ENCODE measurements at regions not wholly inside any gene's neighbourhood (a gene's known extent, or its start where the extent isn't known, plus 50 kb on each side); places are given as distances from the start of the nearest gene placed in this dataset.

DNA sequence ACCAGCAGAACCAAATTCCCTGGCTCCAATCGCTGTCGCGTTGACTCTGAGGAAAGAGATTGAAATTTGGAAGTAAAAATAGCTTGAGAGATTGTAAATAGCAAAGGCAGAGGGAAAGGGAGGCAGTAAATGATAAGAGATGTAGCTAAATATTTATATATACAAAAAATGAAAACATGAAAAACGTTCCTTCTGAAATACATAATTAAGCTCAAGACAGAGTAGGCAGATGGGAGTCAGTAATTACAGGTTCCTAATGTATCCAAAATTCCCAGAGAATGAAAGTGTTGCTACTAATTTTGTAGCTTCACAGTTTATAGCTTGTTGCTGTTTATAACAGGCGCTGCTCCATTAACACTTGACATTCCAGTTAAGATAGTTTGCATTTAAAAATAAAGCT, 648.7 kb downstream of the KCNA4 start:
- Mint-ChIP-seq H3K36me3 (ENCODE audit: low read depth, unreplicated experiment) (no peaks in the 10 kb centered on the region), H3K4me3 (ENCODE audit: unreplicated experiment) (no peak overlapping the region), H3K9me3 (ENCODE audit: unreplicated experiment) (no peaks in the 10 kb centered on the region), H3K27me3 (ENCODE audit: unreplicated experiment) (no peaks in the 10 kb centered on the region), H3K27ac (ENCODE audit: unreplicated experiment) (no peak overlapping the region), H3K4me1 (ENCODE audit: unreplicated experiment) (no peaks in the 10 kb centered on the region)
- TF ChIP-seq, protein P1, sequence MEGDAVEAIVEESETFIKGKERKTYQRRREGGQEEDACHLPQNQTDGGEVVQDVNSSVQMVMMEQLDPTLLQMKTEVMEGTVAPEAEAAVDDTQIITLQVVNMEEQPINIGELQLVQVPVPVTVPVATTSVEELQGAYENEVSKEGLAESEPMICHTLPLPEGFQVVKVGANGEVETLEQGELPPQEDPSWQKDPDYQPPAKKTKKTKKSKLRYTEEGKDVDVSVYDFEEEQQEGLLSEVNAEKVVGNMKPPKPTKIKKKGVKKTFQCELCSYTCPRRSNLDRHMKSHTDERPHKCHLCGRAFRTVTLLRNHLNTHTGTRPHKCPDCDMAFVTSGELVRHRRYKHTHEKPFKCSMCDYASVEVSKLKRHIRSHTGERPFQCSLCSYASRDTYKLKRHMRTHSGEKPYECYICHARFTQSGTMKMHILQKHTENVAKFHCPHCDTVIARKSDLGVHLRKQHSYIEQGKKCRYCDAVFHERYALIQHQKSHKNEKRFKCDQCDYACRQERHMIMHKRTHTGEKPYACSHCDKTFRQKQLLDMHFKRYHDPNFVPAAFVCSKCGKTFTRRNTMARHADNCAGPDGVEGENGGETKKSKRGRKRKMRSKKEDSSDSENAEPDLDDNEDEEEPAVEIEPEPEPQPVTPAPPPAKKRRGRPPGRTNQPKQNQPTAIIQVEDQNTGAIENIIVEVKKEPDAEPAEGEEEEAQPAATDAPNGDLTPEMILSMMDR (IDR thresholded peaks at IDR 0.05; ENCODE audit: unreplicated experiment), result no peak
- no peak for DNase-seq (ENCODE audit: low spot score)

GRCh38 chr11:29364006-29364405, 652.8 kb downstream of the KCNA4 start:
- H3K36me3 Mint-ChIP-seq (ENCODE audit: low read depth, unreplicated experiment), result no peaks in the 10 kb centered on the region
- no peaks in the 10 kb centered on the region for H3K9me3 Mint-ChIP-seq (ENCODE audit: unreplicated experiment)
- H3K27me3 Mint-ChIP-seq (ENCODE audit: unreplicated experiment), result no peaks in the 10 kb centered on the region

DNA sequence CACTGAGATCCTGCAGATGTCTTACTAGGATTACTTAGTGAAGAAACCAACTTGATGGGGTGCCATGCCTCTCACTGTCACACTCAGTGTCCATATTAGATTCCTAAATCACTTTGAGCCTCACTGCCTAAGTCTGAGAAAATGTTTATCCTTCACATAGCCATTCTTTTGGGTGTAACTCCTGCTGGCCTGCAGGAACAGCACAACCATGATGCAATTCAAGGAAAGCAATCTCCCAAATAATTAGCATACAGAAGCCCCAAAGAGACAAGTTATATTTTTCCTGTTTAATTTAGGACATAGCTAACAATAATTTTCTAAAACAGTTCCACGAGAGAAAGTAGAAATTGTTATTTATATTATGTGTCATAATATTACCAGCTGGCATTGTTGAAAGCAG, 655.5 kb downstream of the KCNA4 start:
- no peaks in the 10 kb centered on the region for H3K27me3 Mint-ChIP-seq (ENCODE audit: unreplicated experiment)
- TF ChIP-seq, protein P1 (IDR thresholded peaks at IDR 0.05; ENCODE audit: unreplicated experiment), result no peak
- no peaks in the 10 kb centered on the region for H3K36me3 Mint-ChIP-seq (ENCODE audit: low read depth, unreplicated experiment)
- H3K9me3 Mint-ChIP-seq (ENCODE audit: unreplicated experiment), result no peaks in the 10 kb centered on the region
- H3K4me3 Mint-ChIP-seq (ENCODE audit: unreplicated experiment), result no peak overlapping the region
- H3K27ac Mint-ChIP-seq (ENCODE audit: unreplicated experiment), result no peak overlapping the region
- H3K4me1 Mint-ChIP-seq (ENCODE audit: unreplicated experiment), result no peaks in the 10 kb centered on the region
- no peak for DNase-seq (ENCODE audit: low spot score)

More at GRCh38 chr11:29364006-29364405, 652.8 kb downstream of the KCNA4 start:
- Mint-ChIP-seq H3K4me1 (ENCODE audit: unreplicated experiment) (no peaks in the 10 kb centered on the region), H3K27ac (ENCODE audit: unreplicated experiment) (no peak overlapping the region), H3K4me3 (ENCODE audit: unreplicated experiment) (no peak overlapping the region)
- no peak for DNase-seq (ENCODE audit: low spot score)
- TF ChIP-seq, protein P1 (IDR thresholded peaks at IDR 0.05; ENCODE audit: unreplicated experiment), result no peak

GRCh38 chr11:29353833-29354232, 663.0 kb downstream of the KCNA4 start:
- Mint-ChIP-seq H3K27me3 (ENCODE audit: unreplicated experiment) (peaks cover 1% of the 10 kb centered on the region), H3K9me3 (ENCODE audit: unreplicated experiment) (no peaks in the 10 kb centered on the region), H3K4me3 (ENCODE audit: unreplicated experiment) (no peak overlapping the region), H3K27ac (ENCODE audit: unreplicated experiment) (no peak overlapping the region), H3K36me3 (ENCODE audit: low read depth, unreplicated experiment) (no peaks in the 10 kb centered on the region), H3K4me1 (ENCODE audit: unreplicated experiment) (no peaks in the 10 kb centered on the region)
- DNase-seq (ENCODE audit: low spot score), result no peak
- TF ChIP-seq, protein P1 (IDR thresholded peaks at IDR 0.05; ENCODE audit: unreplicated experiment), result no peak

DNA sequence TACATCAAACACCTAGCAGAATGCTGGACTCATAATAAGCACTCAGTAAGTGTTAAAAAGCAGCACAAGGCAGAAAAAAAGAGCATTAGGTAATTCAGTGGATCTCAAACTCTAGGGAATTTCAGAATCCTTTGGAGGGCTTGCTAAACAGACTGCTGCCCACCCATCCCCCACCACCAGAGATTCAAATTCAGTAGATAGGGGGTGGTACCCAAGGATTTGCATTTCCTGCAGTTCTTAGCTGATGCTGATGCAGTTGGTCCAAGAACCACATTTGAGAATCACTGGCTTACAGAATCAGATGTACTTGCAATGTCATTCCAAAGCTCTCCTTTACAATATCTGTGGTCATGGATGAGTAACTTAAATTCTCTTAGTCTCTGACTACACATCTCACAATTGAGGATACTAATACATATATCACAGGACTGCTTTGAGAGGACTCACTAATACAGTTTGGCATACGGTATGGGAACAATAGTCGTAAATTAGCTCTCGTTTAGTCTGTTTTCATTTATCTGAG, 664.5 kb downstream of the KCNA4 start:
- no peak for DNase-seq (ENCODE audit: low spot score)
- no peaks in the 10 kb centered on the region for H3K4me1 Mint-ChIP-seq (ENCODE audit: unreplicated experiment)
- no peak overlapping the region for H3K27ac Mint-ChIP-seq (ENCODE audit: unreplicated experiment)
- no peaks in the 10 kb centered on the region for H3K36me3 Mint-ChIP-seq (ENCODE audit: low read depth, unreplicated experiment)
- peaks cover 1% of the 10 kb centered on the region for H3K27me3 Mint-ChIP-seq (ENCODE audit: unreplicated experiment)
- TF ChIP-seq, protein P1 (IDR thresholded peaks at IDR 0.05; ENCODE audit: unreplicated experiment), result no peak
- no peak overlapping the region for H3K4me3 Mint-ChIP-seq (ENCODE audit: unreplicated experiment)
- no peaks in the 10 kb centered on the region for H3K9me3 Mint-ChIP-seq (ENCODE audit: unreplicated experiment)

All from endothelial cell (in vitro differentiated cells).